Breast epithelium (tissue), 3 donors: ENCODE measurements at regions not wholly inside any gene's neighbourhood (a gene's known extent, or its start where the extent isn't known, plus 50 kb on each side); places are given as distances from the start of the nearest gene placed in this dataset.
"Not testable (repeated sequence)": the region's sequence is repeated elsewhere in the genome, so short reads cannot be mapped to it uniquely, and the experiment has no call there.

Experiments
- CTCF ChIP-seq, 3 donors: fragments of 450-650 bp; IDR thresholded peaks; one replicate each; pipeline ENCODE4 v1.5.1; 2016 to 2017; ENCODE audit warnings: antibody characterized with exemption in 3 of 3, mild to moderate bottlenecking in 3 of 3, moderate library complexity in 3 of 3
- POLR2A ChIP-seq: fragments of 450-650 bp; IDR thresholded peaks from one replicate; pipeline ENCODE4 v1.6.1; 2016; ENCODE audit warnings: antibody characterized with exemption, mild to moderate bottlenecking, moderate library complexity
- POLR2AphosphoS5 ChIP-seq, 3 donors: sonication (generic); formaldehyde crosslinking; IDR thresholded peaks; one replicate each; pipeline ENCODE4 v1.6.1; 2017; ENCODE audit warnings: antibody characterized with exemption in 3 of 3

GRCh38 chr21:17293016-17293562 lies 219.8 kb upstream of the CXADR start:
- not testable (repeated sequence) for TF ChIP-seq POLR2A; POLR2AphosphoS5 (IDR thresholded peaks at IDR 0.05); CTCF (IDR thresholded peaks at IDR 0.05)
